HG02610 (cell line): ENCODE measurements at regions not wholly inside any gene's neighbourhood (a gene's known extent, or its start where the extent isn't known, plus 50 kb on each side); places are given as distances from the start of the nearest gene placed in this dataset.
"Not testable (repeated sequence)": the region's sequence is repeated elsewhere in the genome, so short reads cannot be mapped to it uniquely, and the experiment has no call there.

Experiments
- ATAC-seq: cut with Tn5 transposase; IDR thresholded peaks from one replicate; pipeline ENCODE4 v1.9.1; 2021; ENCODE audit warnings: mild to moderate bottlenecking, moderate library complexity; ENCODE audit not compliant: unreplicated experiment

DNA sequence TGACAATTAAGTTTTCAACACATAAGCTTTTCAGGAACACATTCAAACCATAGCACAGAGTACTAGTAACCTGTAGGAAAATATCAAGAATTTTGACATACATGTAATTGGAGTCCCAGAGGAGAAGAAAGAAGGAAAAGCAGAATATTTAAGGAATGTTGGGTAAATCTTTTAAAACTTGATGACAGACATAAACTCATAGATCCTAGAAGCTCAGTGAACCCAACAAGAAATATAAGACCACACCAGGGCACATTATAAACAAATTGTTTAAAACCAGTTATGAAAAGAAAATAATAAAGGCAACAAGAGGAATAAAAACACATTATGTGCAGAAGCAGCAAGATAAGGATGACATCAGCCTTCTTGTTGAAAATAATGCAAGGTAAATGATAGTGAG lies 151.5 kb upstream of the ATXN1 start:
- no peak for ATAC-seq

DNA sequence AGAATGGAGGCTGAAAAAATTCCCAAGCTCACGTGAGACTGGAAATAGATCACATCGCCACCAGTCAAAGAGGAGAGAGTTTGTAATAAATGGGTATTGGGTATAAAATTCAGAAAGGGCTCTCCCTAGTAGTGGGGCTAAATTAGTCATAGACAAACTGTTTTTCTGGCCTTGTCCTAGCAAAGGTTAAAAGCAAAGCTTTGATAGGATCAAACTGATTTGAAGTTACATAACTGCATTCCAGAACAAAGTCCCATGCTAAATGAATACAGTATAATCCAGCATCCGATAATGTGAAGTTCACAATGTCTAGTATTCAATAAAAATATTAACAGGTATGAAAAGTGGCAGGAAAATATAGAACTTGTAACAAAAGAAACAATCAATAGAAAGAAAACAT lies 149.8 kb upstream of the ATXN1 start:
- no peak for ATAC-seq

DNA sequence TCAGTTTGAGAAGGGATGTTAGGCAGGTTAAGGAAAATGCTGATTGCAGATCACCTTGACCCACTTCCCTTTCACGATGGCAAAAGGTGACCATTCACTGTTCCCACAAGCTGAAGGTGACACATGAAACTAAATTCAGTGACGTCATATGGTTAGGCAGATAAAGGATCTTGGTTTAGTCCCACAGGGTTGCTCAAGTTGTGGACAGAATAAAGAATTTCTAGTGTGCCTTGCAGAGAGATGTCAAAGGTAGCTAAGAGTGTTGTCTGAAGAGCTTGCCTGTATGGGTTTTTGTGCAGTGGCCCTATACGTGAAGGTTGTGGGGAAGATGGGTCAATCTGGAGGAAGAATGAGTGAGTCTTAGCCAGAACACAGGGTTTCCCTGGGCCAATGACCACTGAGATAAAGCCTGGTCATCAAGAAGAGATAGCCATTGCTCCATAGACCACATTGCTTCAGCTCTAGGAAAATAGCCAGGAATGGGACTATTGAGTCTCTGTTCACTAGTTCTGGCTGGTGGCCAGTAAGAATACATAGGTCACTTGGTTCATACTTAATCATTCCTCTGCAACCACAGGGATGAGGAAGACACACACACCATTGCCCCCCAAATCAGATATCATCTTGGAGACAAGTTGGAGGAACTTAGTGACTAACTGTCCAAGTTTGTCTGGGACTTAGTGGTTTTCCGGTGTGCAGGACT lies 148.5 kb upstream of the ATXN1 start:
- ATAC-seq, result no peak

DNA sequence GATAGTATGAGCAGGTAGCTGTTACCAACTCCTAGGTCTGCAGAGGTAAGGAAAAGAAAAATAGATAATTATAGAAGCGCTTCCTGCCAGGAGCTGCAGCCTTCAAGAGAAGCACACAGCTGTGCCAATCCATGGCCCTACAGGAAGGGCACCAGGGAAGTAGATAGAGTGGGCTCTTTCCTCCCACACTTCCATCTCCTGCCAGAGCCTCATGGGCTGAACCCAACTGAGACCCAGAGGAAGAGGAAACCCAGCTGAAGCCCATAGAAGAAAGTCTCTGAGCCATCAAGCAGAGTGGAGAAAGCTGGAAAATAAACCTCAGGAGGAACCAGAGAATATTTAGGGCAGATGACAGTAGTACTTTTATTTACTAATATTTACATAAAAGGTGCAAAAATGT lies 146.7 kb upstream of the ATXN1 start:
- ATAC-seq, result no peak

DNA sequence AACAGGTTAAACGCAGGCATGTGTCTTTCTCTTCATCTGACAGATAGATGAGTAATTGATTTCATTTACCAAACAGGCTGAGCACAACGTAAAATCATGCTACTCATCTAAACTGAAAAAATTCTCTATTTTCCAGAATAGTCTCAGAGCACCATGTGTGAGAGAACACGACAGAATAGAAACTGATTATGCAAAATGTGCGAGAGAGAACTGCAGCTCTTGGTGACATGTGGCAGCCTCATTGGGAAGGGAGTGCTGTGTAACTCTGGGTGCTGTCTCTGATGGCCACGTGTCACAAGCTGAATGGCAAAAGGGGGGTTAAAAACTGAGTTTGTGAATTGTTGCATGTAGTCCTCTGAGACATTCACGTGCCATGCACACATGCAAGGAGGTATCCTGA lies 143.7 kb upstream of the ATXN1 start:
- no peak for ATAC-seq

DNA sequence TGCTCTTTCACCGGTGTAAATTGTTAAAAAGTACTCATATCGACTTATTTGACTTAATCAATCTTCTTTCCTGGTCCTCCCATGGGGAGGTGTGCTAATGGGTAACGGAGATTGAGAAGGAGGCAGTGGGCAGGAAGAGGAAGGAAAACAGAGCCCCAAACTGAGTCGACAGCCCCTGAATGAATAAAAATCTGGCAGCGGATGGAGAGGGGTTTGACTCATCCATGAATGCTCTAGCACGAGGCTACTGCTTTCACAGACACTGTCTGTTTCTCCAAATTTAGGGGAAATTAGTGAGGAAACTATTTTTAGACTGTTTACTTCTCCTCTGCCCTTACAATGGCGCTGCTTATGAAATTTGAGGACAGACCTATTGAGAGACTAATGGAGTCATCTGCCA lies 142.2 kb upstream of the ATXN1 start:
- no peak for ATAC-seq

DNA sequence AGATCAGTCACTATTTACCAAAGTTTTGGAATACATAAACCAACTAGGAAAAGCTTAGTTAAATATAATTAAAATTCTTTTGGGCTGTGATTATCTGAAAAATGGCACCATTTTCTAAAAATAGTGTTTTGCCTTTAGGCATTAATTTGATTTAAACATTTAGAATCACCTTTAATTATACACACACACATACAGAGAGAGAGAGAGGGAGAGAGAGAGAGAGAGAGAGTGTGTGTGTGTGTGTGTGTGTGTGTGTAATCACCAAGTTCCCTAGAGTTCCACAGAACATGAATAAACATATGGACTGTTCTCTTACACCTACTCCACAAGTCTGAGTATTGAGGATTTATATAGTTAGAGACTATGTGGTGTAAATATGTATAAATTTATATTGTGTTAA lies 141.2 kb upstream of the ATXN1 start:
- ATAC-seq, result no peak

DNA sequence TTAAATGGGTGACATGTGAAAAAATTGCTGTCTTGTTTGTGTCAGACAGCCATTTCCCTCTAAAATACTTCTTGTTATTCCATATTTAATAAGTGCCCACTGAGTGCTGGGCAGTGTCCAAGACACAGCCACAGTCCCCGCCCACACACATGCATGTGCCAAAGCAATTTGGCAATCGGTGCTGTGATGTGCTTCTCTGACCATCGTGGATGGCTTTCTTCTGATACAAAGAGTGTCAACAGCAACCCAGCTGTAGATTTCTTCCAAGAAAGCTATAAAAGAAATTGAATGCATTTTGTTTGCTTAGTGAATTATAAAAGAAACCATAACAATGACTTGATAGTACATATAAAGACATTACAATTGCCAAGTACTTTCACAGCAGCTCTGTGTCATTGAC lies 140.5 kb upstream of the ATXN1 start:
- ATAC-seq, result no peak

DNA sequence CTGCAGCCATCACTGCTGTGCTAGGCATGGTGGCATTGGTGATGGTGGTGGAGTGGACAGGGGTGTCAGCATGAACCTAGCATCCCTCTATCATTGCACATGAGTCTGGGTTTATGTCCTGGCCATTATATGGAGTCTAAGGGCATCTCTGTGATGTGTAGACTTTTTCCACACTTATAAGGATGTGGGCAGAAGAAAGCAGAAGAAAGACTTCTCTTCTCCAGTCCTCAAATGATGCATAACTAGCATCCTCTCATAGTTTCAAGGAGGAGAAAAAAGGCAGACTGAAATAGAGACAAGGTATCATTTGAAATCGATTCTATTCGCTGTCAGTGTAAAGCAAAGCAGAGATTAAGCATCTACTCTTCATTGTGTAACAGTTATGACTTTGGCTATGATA lies 140.0 kb upstream of the ATXN1 start:
- no peak for ATAC-seq

DNA sequence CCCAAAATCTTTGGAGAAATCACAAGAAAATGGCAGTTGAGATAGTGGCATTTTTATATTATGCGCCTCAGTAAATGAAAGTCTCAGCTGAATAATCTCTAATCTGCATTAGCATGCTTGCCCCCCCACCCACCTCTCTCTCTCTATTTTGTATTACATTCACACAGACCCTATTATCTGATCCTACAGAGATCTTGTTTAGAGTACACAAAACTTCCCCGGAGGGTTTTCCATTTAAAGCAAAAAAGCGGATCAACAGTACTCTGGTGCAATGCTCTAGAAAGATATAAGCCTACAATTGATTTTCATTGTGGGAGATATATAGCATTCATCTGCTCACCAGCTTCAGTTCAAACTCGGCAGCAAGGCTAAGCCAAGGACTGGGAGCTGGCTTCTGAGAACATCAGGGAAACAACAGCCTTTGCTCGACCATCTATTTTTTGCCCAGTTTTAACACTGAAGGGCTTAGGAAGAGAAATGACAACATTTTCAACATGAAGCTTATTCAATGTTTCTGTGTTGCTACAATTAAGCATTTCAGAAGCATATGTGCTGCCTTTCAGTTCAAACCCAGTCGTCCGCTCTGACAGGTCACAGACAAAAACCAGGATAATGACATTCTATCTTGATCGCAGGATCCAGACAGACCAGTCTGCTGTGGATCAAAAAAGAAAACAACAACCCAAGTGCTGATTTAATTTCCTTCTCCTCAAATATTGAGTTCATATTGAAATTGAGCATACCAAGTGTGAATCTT lies 137.6 kb upstream of the ATXN1 start:
- no peak for ATAC-seq

DNA sequence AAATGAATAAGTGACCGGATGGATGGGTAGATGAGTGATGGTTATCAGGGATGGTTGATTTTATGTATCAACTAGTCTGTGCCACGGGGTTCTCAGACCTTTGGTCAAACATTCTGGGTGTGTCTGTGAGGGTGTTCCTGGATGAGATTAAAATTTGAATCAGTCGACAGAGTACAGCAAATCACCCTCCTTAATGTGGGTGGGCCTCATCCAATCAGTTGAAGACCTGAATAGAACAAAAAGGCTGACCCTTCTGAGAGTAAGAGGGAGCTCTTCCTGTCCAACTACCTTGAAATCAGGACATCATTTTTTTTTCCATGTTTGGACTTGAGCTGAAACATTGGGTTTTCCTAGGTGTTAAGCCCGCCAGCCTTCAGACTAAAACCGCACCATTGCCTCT lies 136.4 kb upstream of the ATXN1 start:
- no peak for ATAC-seq

DNA sequence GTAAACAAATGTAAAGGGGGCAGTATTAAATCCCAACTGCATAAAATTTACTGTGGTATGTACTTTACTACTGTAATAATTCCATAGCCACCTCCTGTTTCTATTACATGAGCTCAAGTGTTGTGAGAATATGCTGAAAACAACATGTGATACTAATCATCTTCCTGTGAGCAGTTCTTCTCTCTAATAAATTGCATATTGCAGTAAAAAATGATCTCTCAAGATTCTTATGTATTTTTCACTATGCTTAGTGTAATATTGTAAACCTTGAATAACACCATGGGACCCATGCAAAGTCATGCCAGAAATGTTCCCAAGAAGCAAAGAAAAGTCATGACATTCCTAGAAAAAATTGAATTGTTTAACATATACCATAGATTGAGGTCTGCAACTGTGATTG lies 133.0 kb upstream of the ATXN1 start:
- ATAC-seq, result no peak

DNA sequence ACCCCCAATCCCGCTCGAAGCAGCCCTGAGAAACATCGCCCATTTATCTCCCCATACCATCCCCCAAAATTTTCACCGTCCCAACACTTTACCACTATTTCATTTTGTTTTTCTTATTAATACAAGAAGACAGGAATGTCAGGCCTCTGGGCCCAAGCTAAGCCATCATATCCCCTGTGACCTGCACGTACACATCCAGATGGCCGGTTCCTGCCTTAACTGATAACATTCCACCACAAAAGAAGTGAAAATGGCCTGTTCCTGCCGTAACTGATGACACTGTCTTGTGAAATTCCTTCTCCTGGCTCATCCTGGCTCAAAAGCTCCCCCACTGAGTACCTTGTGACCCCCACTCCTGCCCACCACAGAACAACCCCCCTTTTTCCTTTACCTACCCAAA lies 129.8 kb upstream of the ATXN1 start:
- not testable (repeated sequence) for ATAC-seq

DNA sequence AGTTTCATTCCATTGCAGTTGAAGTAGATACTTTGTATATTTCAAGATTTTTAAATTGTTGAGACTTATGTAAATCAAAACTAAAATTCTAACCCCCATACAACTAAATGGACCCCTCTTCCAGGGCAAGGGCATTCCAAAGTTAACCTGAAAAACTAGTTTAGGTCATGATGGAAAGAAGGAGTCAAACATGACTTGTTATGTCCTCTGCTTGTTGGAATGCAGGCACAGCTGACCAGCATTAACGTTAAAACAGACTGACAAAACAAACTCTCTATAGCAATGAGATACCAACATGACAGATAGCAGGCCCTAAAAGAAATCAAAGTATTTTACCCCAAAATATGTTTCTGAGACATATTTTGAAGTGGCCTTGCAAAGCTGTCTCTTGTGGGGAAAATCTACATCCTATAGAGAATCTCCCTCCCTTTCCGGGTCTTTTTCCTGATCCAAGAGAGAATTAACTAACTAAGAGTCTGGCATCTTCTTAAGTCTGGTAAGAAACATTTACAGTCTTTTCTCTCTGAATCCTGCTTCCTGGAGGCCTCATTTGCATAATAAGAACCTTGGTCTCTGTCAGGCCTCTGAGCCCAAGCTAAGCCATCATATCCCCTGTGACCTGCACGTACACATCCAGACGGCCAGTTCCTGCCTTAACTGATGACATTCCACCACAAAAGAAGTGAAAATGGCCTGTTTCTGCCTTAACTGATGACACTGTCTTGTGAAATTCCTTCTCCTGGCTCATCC lies 124.3 kb upstream of the ATXN1 start:
- no peak for ATAC-seq

DNA sequence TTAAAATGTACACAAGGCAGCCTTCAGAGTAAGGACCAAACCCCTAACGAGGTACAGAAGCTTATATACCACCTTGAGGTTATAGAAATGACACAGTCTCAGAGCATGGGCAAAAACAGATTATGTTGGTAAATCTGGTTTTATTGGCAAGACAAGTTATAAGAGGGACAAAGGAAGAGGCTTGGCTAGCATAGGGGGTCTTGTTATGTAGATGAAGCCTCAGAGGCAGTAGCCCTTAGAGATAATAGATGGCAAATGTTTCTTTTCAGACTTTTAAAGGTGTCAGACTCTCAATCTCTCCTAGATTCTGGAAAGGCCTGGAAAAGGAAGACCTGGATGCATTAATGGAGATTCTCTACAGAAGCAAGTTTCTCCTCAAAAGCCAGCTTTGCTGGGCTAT lies 123.3 kb upstream of the ATXN1 start:
- ATAC-seq, result no peak

DNA sequence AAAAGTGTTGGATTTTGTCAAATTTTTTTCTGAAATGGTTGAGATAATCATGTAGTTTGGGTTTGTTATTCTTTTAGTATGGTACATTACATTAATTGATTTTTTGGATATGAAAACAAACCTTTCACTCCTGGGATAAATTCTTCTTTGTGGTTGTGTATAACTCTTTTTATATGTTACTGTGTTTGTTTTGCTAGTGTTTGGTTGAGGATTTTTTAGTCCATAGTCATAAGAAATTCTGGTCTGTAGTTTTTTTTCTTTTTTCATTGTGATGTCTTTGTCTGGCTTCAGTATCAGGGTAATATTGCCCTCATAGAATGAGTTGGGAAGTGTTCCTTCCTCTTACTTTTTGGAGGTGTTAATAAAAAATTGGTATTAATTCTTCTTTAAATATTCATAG lies 122.2 kb upstream of the ATXN1 start:
- ATAC-seq, result no peak

DNA sequence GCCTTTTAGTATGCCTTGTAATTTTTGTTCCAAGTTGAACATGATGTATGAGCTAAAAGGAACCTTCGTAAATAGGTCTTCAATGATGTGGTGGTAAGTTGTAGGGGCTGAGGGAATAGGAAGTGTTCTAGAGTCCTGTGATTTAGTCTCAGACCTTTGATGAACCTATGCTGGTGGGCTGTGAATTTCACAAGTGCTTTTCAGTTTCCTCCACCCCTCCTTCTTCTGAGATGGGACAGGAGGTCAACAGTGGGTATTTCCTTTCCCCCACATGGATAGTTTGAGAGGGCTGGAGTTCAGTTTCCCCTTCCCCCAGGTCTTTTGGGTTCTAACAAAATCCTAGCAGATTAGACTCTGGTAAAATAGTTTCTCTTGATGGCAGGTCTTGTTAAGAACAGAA lies 121.0 kb upstream of the ATXN1 start:
- no peak for ATAC-seq

DNA sequence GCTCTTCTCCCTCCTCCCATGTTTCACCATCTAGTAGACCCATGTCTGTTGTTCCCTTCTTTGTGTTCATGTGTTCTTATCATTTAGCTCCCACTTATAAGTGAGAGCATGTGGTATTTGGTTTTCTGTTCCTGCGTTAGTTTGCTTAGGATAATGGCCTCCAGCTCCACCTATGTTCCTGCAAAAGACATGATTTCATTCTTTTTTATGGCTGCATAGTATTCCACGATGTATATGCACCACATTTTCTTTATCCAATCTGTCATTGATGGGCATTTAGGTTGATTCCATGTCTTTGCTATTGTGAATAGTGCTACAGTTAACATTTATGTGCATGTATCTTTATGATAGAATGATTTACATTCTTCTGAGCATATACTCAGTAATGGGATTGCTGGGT lies 115.6 kb upstream of the ATXN1 start:
- not testable (repeated sequence) for ATAC-seq

DNA sequence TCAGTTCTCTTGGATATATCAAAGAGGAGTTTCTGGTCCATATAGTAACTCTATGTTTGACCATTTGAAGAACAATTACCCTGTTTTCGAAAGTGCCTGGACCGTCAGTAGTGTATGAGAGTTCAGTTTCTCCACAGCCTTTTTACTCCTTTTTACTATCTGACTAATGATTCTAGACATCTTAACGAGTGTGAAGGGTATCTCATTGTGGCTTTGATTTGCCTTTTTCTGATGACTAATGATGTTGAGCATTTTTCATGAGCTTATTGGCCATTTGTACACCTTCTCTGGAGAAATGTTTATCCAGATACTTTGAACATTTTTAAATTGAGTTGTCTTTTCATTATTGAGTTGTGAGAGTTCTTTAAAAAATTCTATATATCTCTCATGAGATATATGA lies 114.9 kb upstream of the ATXN1 start:
- no peak for ATAC-seq

DNA sequence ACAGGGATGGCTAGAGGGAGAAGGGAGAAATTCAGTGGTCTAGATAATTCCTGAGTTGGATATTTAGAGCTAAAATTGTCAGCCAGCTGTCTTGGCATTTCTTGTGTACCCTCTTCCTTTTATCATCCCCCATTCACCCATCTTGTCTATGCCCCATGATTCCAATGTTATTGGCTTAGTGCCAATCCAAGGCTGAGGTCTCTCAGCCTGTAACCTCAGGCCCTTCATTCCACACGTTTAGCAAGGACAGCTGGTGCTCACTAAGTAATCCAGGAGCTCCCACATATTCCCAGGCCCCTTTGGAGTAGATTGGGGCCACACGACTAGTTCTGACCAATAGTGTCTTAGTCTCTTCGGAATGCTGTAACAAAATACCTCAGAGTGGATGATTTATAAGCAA lies 112.4 kb upstream of the ATXN1 start:
- ATAC-seq, result no peak

DNA sequence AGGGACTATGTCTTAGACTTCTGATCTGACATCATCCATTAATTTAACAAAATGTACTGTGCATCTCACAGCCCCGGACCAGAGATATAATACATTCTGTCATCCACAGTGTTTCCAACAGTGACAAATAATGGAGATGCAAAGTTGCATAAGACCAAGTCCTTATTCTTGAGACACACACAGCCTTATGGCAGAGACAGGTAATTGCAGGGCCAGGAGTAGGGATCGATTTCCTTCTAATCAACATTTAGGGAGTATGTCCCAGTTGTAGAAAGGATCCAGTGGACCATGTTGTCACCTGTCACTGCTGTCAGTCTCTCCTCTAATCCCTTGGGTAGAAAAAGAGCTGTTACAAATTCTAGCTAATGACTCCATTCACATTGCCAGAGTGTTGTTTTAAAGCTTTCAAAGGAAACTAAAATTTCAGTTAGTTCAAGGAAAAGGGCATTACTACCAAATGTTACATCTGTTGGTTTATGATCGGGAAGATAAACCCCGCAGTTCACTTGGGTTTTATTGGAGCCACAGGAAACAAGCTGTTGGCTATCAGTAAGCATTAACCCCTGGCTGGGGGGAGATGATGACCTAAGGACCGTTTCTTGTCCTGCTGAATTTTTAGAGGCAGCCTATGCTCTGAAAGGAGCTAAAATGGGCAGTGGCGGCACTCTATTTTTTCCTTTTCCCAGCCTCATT lies 111.4 kb upstream of the ATXN1 start:
- no peak for ATAC-seq
